Colonic mucosa (tissue), 4 donors: ENCODE measurements at regions not wholly inside any gene's neighbourhood (a gene's known extent, or its start where the extent isn't known, plus 50 kb on each side); places are given as distances from the start of the nearest gene placed in this dataset.

Experiments
- DNase-seq: peaks from one replicate; pipeline ENCODE4 v3.0.0-alpha.2; 2020
- H3K27ac ChIP-seq: fragments of 200-600 bp; one replicate; pipeline ENCODE4 v1.8.0; 2021
- H3K27me3 ChIP-seq: fragments of 200-600 bp; one replicate; pipeline ENCODE4 v1.8.0; 2021
- H3K36me3 ChIP-seq: fragments of 200-600 bp; one replicate; pipeline ENCODE4 v1.8.0; 2021
- H3K4me1 ChIP-seq: fragments of 200-600 bp; one replicate; pipeline ENCODE4 v1.8.0; 2021; ENCODE audit warnings: mild to moderate bottlenecking
- H3K4me3 ChIP-seq: fragments of 200-600 bp; one replicate; pipeline ENCODE4 v1.8.0; 2021
- H3K9ac ChIP-seq, 2 donors: one replicate each; pipeline ENCODE4 v1.7.0; 2013; ENCODE audit warnings: control low read depth in 2 of 2, low read depth in 2 of 2, low read length in 2 of 2
- H3K9me3 ChIP-seq: fragments of 200-600 bp; one replicate; pipeline ENCODE4 v1.8.0; 2021
- intact Hi-C: fragments of 100-400 bp; cut with DNase I; formaldehyde crosslinking; loops from one replicate; pipeline ENCODE4 v1.14.1; 2022
- TF ChIP-seq, protein P1 (sequence below): fragments of 200-600 bp; IDR thresholded peaks from one replicate; pipeline ENCODE4 v1.8.0; 2022; ENCODE audit warnings: antibody characterized with exemption, mild to moderate bottlenecking
- donor health status: healthy.
- donor health status: DM: no; HTN: no; CAD: no.
- donor health status: DM: no; HTN: no; CAD: no.

DNA sequence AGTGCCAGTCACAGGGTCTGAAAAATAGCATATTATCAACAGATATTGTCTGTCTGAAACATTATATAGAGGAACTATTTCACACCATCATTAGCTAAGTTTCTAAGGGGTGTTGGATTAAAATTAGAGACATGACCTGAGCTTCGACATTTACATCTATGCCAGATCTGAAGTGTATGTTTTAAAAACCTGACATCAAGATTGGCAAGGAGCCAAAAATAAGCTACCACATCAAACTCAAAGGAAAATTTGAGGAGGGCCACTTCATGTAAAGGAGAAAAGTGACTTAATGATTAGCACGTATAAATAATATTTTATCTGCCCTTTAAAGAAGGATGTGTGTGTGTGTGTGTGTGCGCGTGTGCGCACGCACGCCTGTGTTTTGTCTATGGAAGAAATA lies 752.0 kb upstream of the GRM7 start:
- Histone ChIP-seq H3K9me3 (no peaks in the 10 kb centered on the region), H3K4me3 (no peak overlapping the region), H3K36me3 (no peaks in the 10 kb centered on the region), H3K9ac (no peak overlapping the region), H3K4me1 (no peaks in the 10 kb centered on the region), H3K27me3 (no peaks in the 10 kb centered on the region), H3K27ac (no peak overlapping the region)
- TF ChIP-seq, protein P1, sequence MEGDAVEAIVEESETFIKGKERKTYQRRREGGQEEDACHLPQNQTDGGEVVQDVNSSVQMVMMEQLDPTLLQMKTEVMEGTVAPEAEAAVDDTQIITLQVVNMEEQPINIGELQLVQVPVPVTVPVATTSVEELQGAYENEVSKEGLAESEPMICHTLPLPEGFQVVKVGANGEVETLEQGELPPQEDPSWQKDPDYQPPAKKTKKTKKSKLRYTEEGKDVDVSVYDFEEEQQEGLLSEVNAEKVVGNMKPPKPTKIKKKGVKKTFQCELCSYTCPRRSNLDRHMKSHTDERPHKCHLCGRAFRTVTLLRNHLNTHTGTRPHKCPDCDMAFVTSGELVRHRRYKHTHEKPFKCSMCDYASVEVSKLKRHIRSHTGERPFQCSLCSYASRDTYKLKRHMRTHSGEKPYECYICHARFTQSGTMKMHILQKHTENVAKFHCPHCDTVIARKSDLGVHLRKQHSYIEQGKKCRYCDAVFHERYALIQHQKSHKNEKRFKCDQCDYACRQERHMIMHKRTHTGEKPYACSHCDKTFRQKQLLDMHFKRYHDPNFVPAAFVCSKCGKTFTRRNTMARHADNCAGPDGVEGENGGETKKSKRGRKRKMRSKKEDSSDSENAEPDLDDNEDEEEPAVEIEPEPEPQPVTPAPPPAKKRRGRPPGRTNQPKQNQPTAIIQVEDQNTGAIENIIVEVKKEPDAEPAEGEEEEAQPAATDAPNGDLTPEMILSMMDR = no peak
- intact Hi-C loops = no loop called here
- no peak for DNase-seq

DNA sequence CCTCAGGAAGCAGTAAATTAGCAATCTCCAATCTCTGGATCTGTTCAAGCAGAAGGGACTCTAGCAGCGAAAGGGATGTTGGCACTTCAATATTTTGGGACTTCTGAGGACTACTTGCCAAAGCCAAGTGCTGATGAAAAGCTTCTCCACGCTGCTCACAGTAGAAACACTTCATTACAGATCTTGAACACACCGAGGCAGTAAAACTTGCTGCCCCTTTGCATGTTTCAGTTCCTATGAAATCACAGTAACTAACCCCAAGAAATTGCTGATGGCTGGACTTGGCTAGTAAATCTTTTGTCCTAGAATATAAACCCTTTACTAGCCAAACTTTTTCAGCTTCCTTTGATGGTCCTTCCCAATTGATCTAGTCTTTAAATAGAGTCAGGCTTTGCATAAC lies 750.5 kb upstream of the GRM7 start:
- intact Hi-C loops = no loop called here
- Histone ChIP-seq H3K27ac (no peak overlapping the region), H3K27me3 (no peaks in the 10 kb centered on the region), H3K4me1 (no peaks in the 10 kb centered on the region), H3K4me3 (no peak overlapping the region), H3K9ac (no peak overlapping the region), H3K36me3 (no peaks in the 10 kb centered on the region), H3K9me3 (no peaks in the 10 kb centered on the region)
- TF ChIP-seq, protein P1 = no peak
- no peak for DNase-seq

DNA sequence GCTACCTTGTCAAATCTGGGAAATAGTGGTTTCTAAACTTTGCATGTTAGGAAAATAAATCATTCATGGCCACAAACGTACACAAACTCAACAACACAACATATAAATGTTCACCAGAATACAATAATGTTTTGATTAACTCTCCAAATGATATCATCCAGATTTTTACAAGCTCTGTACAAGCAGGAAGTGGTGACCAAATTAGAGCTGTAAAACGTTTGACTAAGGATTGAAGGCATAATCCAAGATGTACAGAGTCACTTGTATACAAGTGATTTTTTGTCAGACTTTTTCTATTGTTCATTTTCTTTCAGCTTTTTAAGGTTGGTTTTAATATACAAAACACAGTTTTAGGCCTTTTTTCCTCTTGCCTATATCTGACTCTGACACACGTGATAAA lies 748.4 kb upstream of the GRM7 start:
- no peaks in the 10 kb centered on the region for H3K36me3 ChIP-seq
- H3K9ac ChIP-seq = no peak overlapping the region
- H3K4me1 ChIP-seq = no peaks in the 10 kb centered on the region
- intact Hi-C loops = no loop called here
- no peak for DNase-seq
- H3K4me3 ChIP-seq = no peak overlapping the region
- TF ChIP-seq, protein P1 = no peak
- no peaks in the 10 kb centered on the region for H3K27me3 ChIP-seq
- H3K9me3 ChIP-seq = no peaks in the 10 kb centered on the region
- no peak overlapping the region for H3K27ac ChIP-seq

DNA sequence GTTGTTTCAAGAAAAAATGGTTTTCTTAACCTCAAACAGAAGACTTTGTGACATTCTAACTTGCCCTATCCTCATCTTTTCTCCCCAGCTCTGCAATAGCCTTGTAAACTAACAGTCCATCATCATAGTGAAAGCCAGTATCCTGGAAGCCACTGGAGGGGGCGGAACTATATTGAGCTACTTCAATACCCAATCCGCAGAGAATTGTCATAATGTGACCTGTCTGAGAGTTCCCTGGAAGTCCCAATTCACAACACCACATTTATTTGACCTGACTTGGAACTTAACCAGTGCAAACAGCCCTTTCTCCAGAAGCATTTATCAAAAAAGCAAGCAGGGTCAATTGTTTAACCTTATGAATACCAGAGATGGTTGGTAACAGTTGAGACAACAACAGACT lies 747.6 kb upstream of the GRM7 start:
- Histone ChIP-seq H3K27me3 (no peaks in the 10 kb centered on the region), H3K4me3 (no peak overlapping the region), H3K9ac (no peak overlapping the region), H3K27ac (no peak overlapping the region), H3K9me3 (no peaks in the 10 kb centered on the region), H3K36me3 (no peaks in the 10 kb centered on the region), H3K4me1 (no peaks in the 10 kb centered on the region)
- intact Hi-C loops = no loop called here
- no peak for DNase-seq
- TF ChIP-seq, protein P1 = no peak

DNA sequence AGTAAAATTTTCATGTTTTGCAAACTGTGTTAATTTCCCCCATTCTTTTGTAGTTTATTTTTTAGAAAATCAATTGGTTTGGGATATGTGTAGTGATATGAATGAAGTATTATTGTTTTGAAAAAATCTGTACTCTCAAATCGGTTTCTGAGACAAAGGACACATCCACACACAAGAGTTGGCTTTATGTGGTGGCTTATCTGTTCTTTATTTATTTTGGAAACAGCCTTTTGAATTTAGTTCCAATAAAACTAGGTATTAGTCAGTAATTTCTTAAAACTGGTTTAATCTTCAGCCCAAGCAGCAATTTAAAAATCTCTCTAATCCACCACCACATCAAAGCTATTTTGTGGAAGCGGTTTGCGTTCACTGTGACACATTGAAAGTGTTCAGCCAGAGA lies 741.5 kb upstream of the GRM7 start:
- Histone ChIP-seq H3K9me3 (no peaks in the 10 kb centered on the region), H3K4me1 (no peaks in the 10 kb centered on the region), H3K27me3 (no peaks in the 10 kb centered on the region), H3K4me3 (no peak overlapping the region), H3K9ac (no peak overlapping the region), H3K27ac (no peak overlapping the region), H3K36me3 (no peaks in the 10 kb centered on the region)
- intact Hi-C loops = no loop called here
- TF ChIP-seq, protein P1 = no peak
- no peak for DNase-seq

DNA sequence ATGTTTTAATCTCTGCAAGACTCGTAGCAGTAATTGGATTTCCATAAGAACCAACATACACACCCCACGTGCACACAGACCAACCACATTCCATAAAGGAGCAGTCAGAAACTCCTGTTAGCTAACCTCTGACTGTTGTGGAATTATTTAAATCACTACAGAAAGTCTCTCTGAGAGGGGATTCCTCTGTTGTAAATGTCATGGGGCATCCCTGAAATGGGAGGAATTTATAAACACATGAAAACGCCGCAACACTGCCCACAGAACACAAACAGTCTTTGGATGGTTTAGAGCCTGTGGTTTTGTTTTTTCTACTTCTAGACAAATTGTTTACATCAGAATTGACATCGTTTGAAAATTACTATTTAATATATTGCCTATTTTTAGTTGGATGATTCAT lies 740.1 kb upstream of the GRM7 start:
- H3K4me3 ChIP-seq = no peak overlapping the region
- no peaks in the 10 kb centered on the region for H3K4me1 ChIP-seq
- DNase-seq = no peak
- no peaks in the 10 kb centered on the region for H3K36me3 ChIP-seq
- H3K27ac ChIP-seq = no peak overlapping the region
- H3K27me3 ChIP-seq = no peaks in the 10 kb centered on the region
- TF ChIP-seq, protein P1 = no peak
- intact Hi-C loops = no loop called here
- no peak overlapping the region for H3K9ac ChIP-seq
- H3K9me3 ChIP-seq = no peaks in the 10 kb centered on the region
